CD4-positive, alpha-beta T cell (primary cell): ENCODE measurements at regions not wholly inside any gene's neighbourhood (a gene's known extent, or its start where the extent isn't known, plus 50 kb on each side); places are given as distances from the start of the nearest gene placed in this dataset.

ENCODE experiments used
- ATAC-seq: fragments of 200-7000 bp; cut with Tn5 transposase; one replicate; pipeline ENCODE4 v1.10.0; 2022; ENCODE audit warnings: mild to moderate bottlenecking; ENCODE audit not compliant: poor library complexity
- CTCF ChIA-PET: fragments of 350-600 bp; sonication (Branson Sonifier 250); formaldehyde crosslinking; loops from one replicate; lab custom pipeline; 2021; ENCODE audit warnings: antibody characterized with exemption, inconsistent platforms; lab: Charles Lee
- POLR2A ChIA-PET: fragments of 350-600 bp; sonication (Branson Sonifier 250); formaldehyde crosslinking; loops from one replicate; lab custom pipeline; 2021; ENCODE audit warnings: antibody characterized with exemption, inconsistent platforms; lab: Charles Lee
- DNase-seq, 14 experiments: peaks; one replicate each; pipeline ENCODE4 v3.0.0-alpha.2; 2013 to 2020; ENCODE audit warnings: mixed read lengths in 2 of 14
- H3K27ac ChIP-seq, 2 donors: one replicate each; pipeline versions ENCODE4 v1.5.1 to v1.7.0; 2013; ENCODE audit warnings: low read length in 2 of 2, low read depth in 1 of 2, mild to moderate bottlenecking in 1 of 2
- H3K27me3 ChIP-seq, 2 experiments: 1 replicate in 1 of 2; 2 replicates in 1 of 2; pipeline versions ENCODE4 v1.6.1 to v1.7.0; 2013; ENCODE audit warnings: low read length in 2 of 2, control low read depth in 1 of 2, mild to moderate bottlenecking in 1 of 2, moderate library complexity in 1 of 2; ENCODE audit not compliant: insufficient read depth in 2 of 2, control insufficient read depth in 1 of 2
- H3K36me3 ChIP-seq: one replicate; pipeline ENCODE4 v1.6.1; 2013; ENCODE audit warnings: low read length, control low read depth; ENCODE audit not compliant: insufficient read depth
- H3K4me1 ChIP-seq: one replicate; pipeline ENCODE4 v1.6.1; 2013; ENCODE audit warnings: low read length, control low read depth; ENCODE audit not compliant: insufficient read depth
- H3K4me3 ChIP-seq: one replicate; pipeline ENCODE4 v1.5.1; 2013; ENCODE audit warnings: mild to moderate bottlenecking, low read length, moderate library complexity
- H3K9me3 ChIP-seq, 2 experiments: 1 replicate in 1 of 2; 2 replicates in 1 of 2; pipeline versions ENCODE4 v1.6.1 to v1.7.0; 2013; ENCODE audit warnings: low read length in 2 of 2, mild to moderate bottlenecking in 2 of 2, control low read depth in 1 of 2, moderate library complexity in 1 of 2; ENCODE audit not compliant: control insufficient read depth in 1 of 2, insufficient read depth in 1 of 2
- H3K27ac Mint-ChIP-seq: one replicate; pipeline ENCODE4 v1.8.0; 2020; ENCODE audit warnings: mixed read lengths
- H3K27me3 Mint-ChIP-seq: one replicate; pipeline ENCODE4 v1.8.0; 2021; ENCODE audit warnings: mixed read lengths
- H3K36me3 Mint-ChIP-seq: one replicate; pipeline ENCODE4 v1.8.0; 2021; ENCODE audit warnings: low read depth, mixed read lengths
- H3K4me1 Mint-ChIP-seq: one replicate; pipeline ENCODE4 v1.8.0; 2021; ENCODE audit warnings: low read depth, mixed read lengths
- H3K4me3 Mint-ChIP-seq: one replicate; pipeline ENCODE4 v1.8.0; 2020; ENCODE audit warnings: mild to moderate bottlenecking, mixed read lengths
- H3K9me3 Mint-ChIP-seq: one replicate; pipeline ENCODE4 v1.8.0; 2020; ENCODE audit warnings: mixed read lengths
- CTCF ChIP-seq: fragments of 200-600 bp; IDR thresholded peaks from one replicate; pipeline ENCODE4 v1.8.0; 2022; ENCODE audit warnings: antibody characterized with exemption, mild to moderate bottlenecking
- intact Hi-C, 2 experiments: fragments of 100-400 bp; cut with DNase I in 1 of 2; cut with micrococcal nuclease in 1 of 2; formaldehyde crosslinking; loops; one replicate each; pipeline versions ENCODE4 v1.15.1 to v1.9.0; 2023 to 2025; cut with DNase I, micrococcal nuclease

- no peak overlapping the region for H3K4me3 ChIP-seq
- ATAC-seq (no peak), DNase-seq (no peak)
- H3K27ac ChIP-seq, result no peak overlapping the region
- POLR2A ChIA-PET, result no interaction called here
- peaks cover 17% of the 10 kb centered on the region for H3K27me3 Mint-ChIP-seq
- no peak overlapping the region for H3K4me3 Mint-ChIP-seq
- H3K27me3 ChIP-seq, result peaks cover 0 to 4% of the 10 kb centered on the region in 2 experiments
- intact Hi-C loops, result no loop called here
- no peaks in the 10 kb centered on the region for H3K4me1 Mint-ChIP-seq
- H3K4me1 ChIP-seq, result no peaks in the 10 kb centered on the region
- CTCF ChIA-PET, result no interaction called here
- no peaks in the 10 kb centered on the region for H3K9me3 Mint-ChIP-seq
- no peaks in the 10 kb centered on the region for H3K36me3 Mint-ChIP-seq
- H3K36me3 ChIP-seq, result no peaks in the 10 kb centered on the region
- TF ChIP-seq CTCF, result no peak
- H3K27ac Mint-ChIP-seq, result no peak overlapping the region
- no peaks in the 10 kb centered on the region for H3K9me3 ChIP-seq
Observed at GRCh38 chr16:5364186-5364585, 266.6 kb upstream of the EEF2KMT start.

GRCh38 chr16:5361322-5361721 is 263.7 kb upstream of the EEF2KMT start:
- peaks cover 0 to 3% of the 10 kb centered on the region in 2 experiments for H3K27me3 ChIP-seq
- no peaks in the 10 kb centered on the region for H3K4me1 Mint-ChIP-seq
- H3K27me3 Mint-ChIP-seq, result peaks cover 12% of the 10 kb centered on the region
- no peaks in the 10 kb centered on the region for H3K36me3 ChIP-seq
- intact Hi-C loops, result no loop called here
- H3K9me3 Mint-ChIP-seq, result no peaks in the 10 kb centered on the region
- H3K27ac Mint-ChIP-seq, result no peak overlapping the region
- ChIA-PET CTCF (no interaction called here), POLR2A (no interaction called here)
- no peak overlapping the region for H3K4me3 Mint-ChIP-seq
- no peaks in the 10 kb centered on the region for H3K36me3 Mint-ChIP-seq
- no peaks in the 10 kb centered on the region for H3K4me1 ChIP-seq
- H3K9me3 ChIP-seq, result no peaks in the 10 kb centered on the region
- ATAC-seq (no peak), DNase-seq (no peak)
- H3K4me3 ChIP-seq, result no peak overlapping the region
- no peak for TF ChIP-seq CTCF
- no peak overlapping the region for H3K27ac ChIP-seq

GRCh38 chr16:5354645-5355044 is 257.1 kb upstream of the EEF2KMT start:
- DNase-seq, result no peak
- H3K27ac ChIP-seq, result no peak overlapping the region
- Mint-ChIP-seq H3K27ac (no peak overlapping the region), H3K4me1 (no peaks in the 10 kb centered on the region), H3K4me3 (no peak overlapping the region), H3K9me3 (no peaks in the 10 kb centered on the region), H3K36me3 (no peaks in the 10 kb centered on the region), H3K27me3 (peaks cover 16% of the 10 kb centered on the region)
- ChIA-PET POLR2A (no interaction called here), CTCF (no interaction called here)
- H3K9me3 ChIP-seq, result peaks cover 0 to 2% of the 10 kb centered on the region in 2 experiments
- no peaks in the 10 kb centered on the region for H3K27me3 ChIP-seq
- no peak for ATAC-seq
- H3K4me3 ChIP-seq, result no peak overlapping the region
- no peak for TF ChIP-seq CTCF
- no peaks in the 10 kb centered on the region for H3K36me3 ChIP-seq
- intact Hi-C loops, result no loop called here
- no peaks in the 10 kb centered on the region for H3K4me1 ChIP-seq
